ENCODE measurements at regions not wholly inside any gene's neighbourhood (a gene's known extent, or its start where the extent isn't known, plus 50 kb on each side); places are given as distances from the start of the nearest gene placed in this dataset.
A peak's percentile ranks its signal among the peaks of the same experiment; 100 is the strongest.

- no peak for DNase-seq (ENCODE audit: low read depth)
Observed at GRCh38 chr9:16157651-16158050, 604.8 kb downstream of the CCDC171 start.

- DNase-seq (ENCODE audit: low read depth) = no peak
Observed at GRCh38 chr9:16158093-16158492, 605.2 kb downstream of the CCDC171 start.

DNA sequence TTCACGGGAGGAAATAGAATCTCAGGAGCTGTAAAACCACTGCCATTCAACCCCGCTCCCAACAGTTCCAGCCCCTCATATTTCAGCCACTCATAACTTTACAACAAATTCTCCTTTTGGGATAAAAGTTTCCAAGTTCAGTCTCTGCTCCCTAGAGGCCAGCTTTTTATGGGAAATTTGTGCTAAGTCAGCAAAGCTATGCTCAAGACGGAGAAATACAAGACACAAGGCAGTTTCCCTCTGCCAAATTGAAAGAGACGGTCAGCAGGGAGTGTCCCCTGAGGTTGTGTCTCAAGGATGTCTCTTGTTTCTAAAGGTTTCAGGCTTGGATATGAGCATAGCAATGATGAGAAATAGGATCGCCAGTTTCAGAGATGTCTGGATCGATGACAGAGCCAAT lies 608.6 kb downstream of the CCDC171 start:
- DNase-seq (ENCODE audit: low read depth) = no peak

DNA sequence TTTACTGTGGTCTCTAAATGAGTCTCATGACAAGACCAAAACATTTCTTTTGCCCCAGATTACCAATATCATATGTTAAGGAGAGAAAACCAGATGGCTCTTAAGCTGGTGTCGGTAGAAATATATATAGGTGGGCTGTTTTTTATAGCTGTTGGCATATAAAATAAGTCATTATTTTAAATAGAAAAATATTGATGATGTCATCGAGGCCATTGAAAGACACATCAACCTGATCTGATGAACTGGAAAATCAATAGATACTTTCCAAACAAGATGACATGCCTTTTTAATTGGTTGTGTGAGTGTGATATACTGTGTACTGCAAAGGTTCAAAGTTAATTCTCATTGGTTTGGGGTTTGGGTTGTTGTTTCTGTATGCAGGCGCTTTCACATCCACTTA lies 617.3 kb downstream of the CCDC171 start:
- DNase-seq (ENCODE audit: low read depth) = no peak

DNA sequence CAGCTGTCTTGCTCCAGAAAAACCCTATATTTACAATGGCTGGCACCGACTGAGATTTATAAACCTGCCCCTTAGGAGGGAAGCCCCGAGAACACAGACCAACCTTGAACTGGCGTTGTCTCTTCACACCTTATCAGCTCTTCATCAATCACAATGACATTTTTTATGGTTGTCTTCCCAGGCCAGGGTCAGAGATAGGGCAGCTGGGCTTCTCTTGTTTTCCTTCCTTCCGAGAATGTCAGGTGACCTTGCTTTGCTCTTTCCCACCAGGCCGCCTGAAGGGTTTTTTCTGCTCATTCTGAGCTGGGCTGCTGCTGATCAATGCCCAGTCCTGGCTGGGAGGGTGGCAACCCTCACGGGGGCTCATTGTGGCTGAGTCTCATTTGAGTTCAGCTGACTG lies 619.1 kb downstream of the CCDC171 start:
- no peak for DNase-seq (ENCODE audit: low read depth)

DNA sequence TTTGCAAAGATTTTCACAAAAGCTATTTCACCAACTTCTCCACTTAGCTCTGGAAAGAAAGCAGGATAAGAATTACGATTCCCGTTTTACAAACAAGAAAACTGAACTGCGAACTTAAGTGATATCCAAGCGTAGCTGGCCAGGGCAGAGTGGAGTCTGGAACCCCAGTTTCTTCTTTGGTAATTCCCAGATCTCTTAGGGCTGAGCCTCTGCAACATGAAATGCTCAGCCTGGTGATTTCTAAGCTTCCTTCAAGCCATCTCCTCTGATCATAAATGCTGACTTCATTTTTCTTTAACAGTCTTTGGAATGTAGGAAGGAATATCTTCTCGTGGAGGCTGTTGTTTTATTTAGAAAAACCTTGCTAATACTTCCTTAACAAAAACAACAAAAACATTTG lies 620.0 kb downstream of the CCDC171 start:
- no peak for DNase-seq (ENCODE audit: low read depth)

DNA sequence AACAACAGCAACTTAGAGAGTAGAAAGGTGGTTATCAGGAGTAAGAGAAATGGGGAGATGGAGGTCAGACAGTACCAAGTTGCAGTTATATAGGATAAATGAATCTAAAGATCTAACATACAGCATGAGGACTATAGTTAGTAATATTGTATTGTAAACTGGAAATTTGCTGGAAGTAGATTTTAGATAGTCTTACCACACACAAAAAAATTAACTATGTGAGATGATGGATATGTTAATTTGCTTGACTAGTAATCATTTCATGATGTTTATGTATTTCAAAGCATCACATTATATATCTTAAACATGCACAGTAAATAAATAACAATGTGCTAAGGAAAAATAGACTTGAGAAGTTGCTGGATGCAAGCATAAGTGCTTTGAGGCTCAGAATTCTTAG lies 622.1 kb downstream of the CCDC171 start:
- no peak for DNase-seq (ENCODE audit: low read depth)

DNA sequence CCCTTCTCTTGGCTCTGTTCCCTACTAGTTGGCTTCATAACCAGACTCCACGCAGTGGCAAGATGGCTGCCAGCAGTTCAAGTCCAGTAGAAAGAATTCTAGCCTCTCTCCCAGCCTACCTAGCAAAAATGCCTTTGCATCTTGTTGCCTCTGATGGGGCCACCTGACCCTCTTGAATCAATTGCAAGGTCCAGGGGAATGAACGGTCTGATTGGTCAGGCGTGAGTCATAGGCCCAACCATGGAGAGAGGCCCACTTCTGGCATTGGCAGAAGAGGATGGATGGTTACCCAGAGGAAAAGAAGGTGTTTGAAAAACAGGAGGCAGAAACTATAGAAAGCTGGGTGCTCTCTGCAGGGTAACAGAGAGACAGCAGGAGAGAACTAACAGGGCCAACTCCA lies 622.6 kb downstream of the CCDC171 start:
- DNase-seq (ENCODE audit: low read depth) = no peak

GRCh38 chr9:16178294-16178693 lies 625.5 kb downstream of the CCDC171 start:
- no peak for DNase-seq (ENCODE audit: low read depth)

GRCh38 chr9:16179566-16179965 lies 626.7 kb downstream of the CCDC171 start:
- no peak for DNase-seq (ENCODE audit: low read depth)

DNA sequence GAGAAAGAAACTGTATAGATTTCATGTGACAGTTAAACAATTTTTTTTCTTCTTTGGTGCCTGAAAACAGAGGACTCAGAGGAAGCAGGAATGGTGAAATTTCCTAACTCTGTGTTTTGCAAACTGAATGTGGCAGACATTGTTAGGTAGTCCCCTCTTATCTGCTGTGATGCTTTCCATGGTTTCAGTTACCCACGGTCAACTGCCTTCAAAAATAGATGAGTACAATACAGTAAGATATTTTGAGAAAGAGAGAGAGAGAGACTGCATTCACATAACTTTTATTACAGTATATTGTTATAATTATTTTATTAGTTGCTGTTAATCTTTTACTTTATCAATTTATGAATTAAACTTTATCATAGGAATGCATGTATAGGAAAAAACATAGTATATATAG lies 627.2 kb downstream of the CCDC171 start:
- DNase-seq (ENCODE audit: low read depth) = no peak

DNA sequence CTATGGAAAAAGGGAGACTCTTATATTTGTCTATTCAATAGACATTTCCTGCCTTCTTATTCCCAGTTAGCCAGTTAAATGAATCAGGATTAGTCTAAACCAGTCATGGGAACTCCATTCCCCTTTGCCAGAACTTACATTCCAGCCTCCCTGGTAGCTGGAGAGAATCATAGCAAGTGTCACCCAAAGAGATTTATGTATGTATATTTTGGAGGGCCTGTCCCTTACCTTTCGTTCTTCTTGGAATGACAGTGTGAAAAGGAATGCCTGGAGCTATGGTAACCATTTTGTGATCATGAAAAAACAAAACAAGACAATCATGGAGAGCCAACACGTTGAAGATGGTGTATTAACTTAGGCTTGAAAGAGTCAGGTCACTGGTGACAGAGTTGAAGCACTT lies 627.7 kb downstream of the CCDC171 start:
- DNase-seq (ENCODE audit: low read depth) = peak; percentile 56

- DNase-seq (ENCODE audit: low read depth) = no peak
Observed at GRCh38 chr9:16181539-16181938, 628.7 kb downstream of the CCDC171 start.

GRCh38 chr9:16182784-16183183 lies 629.9 kb downstream of the CCDC171 start:
- no peak for DNase-seq (ENCODE audit: low read depth)

DNA sequence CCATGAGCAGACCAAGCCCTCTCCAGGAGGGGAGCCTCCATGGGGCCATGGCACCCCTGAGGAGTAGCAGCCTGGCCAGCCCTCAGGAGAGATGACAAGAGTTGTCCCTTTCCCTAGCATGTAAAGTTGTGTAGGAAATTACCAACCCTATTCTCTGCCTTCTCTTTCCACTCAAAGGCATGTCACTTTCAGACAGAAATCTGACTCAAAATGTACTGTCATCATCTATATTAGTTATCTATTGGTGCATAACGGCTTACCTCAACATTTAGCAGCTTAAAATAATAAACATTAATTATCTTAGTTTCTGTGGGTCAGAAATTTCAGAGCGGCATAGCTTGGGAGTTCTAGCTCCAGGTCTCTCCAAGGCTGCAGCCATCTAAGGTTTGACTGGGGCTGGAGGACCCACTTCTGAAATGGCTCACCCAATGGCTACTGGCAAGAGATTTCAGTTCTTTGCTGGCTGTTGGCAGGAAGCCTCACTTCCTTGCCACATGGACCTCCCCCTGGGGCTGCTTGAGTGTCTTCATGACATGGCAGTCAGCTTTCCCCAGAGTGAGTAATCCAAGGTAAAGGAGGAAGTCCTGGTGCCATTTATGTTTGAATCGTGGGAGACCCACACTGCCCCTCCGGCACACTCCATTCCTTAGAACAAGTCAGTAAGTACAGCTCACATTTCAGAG lies 632.3 kb downstream of the CCDC171 start:
- DNase-seq (ENCODE audit: low read depth) = no peak

GRCh38 chr9:16191191-16191590 lies 638.3 kb downstream of the CCDC171 start:
- DNase-seq (ENCODE audit: low read depth) = no peak

GRCh38 chr9:16191691-16192402 lies 639.0 kb downstream of the CCDC171 start:
- peak; percentile 70 for DNase-seq (ENCODE audit: low read depth)

- no peak for DNase-seq (ENCODE audit: low read depth)
Observed at GRCh38 chr9:16192403-16193017, 639.7 kb downstream of the CCDC171 start.

- no peak for DNase-seq (ENCODE audit: low read depth)
Observed at GRCh38 chr9:16193066-16193465, 640.2 kb downstream of the CCDC171 start.

GRCh38 chr9:16196206-16196605 lies 643.4 kb downstream of the CCDC171 start:
- DNase-seq (ENCODE audit: low read depth) = no peak

DNA sequence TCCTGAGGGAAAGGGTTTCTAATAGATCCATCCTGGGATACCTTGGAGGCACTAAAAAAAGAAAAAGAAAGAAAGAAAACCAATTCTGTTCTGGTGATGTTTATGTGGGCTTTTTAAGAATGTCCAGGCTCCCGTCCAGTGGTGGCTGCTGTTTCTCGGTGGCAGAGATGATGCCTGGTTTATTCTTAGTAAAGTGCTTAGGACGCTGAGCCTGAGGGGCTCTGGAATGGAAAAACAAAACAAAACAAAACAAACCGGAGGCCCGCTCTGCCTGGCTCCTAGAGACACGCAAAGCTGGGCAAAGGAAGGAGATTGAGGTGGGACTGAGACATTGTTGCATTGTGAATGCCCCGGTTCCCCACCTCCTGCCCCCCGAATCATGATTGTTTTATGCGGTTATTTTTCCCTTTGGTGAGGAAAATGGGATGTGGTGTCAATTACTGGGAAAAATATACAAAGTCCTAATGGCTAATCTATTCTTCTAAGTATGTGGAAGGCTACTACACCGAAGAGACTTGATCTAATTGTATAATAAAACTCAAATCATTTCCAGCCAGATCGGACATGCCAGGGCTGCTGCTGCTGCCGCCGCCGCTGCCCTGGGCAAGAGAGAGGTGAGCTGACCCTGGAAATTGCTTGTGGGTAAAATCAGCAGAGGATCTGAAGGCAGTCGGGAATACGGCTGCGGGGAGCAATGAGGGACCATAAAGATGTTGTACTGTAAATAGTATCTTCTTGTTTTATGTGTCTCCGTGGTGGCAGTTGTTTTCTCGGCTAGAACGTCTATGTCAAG lies 644.9 kb downstream of the CCDC171 start:
- no peak for DNase-seq (ENCODE audit: low read depth)

DNA sequence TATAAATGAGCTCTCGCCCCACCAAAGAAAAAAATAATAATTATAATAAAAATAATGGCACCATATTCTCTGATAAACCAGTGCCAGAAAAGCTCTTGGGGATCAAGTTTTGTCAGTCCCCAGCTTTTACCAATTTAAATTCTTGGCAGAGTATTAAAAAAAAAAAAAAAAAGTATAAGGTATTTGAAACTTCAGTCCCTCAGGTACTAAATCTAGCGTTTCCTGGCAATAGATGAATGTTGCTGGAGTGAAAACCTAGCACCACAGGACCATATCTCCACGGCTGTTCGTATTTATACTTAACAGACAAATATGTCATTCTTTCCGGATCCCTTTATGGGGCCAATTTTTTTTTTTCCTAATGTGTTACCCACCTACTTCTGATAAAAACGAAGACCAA lies 646.2 kb downstream of the CCDC171 start:
- no peak for DNase-seq (ENCODE audit: low read depth)

- DNase-seq (ENCODE audit: low read depth) = no peak
Observed at GRCh38 chr9:16202221-16202620, 649.4 kb downstream of the CCDC171 start.
